HepG2 (cell line): ENCODE measurements at regions not wholly inside any gene's neighbourhood (a gene's known extent, or its start where the extent isn't known, plus 50 kb on each side); places are given as distances from the start of the nearest gene placed in this dataset.

Experiments
- AFF4 ChIP-seq: sonication (generic); formaldehyde crosslinking; IDR thresholded peaks from 2 replicates; pipeline ENCODE4 v1.4.0; 2020; ENCODE audit warnings: missing genetic modification reagents
- ARNT2 ChIP-seq: sonication (generic); formaldehyde crosslinking; IDR thresholded peaks from 2 replicates; pipeline ENCODE4 v1.8.0; 2022; ENCODE audit warnings: mild to moderate bottlenecking, low read depth, missing genetic modification reagents, moderate library complexity
- CC2D1A ChIP-seq: sonication (generic); formaldehyde crosslinking; IDR thresholded peaks from 2 replicates; pipeline ENCODE4 v1.8.1; 2023; ENCODE audit warnings: mild to moderate bottlenecking, missing genetic modification reagents
- DMAP1 ChIP-seq: IDR thresholded peaks from 2 replicates; pipeline ENCODE4 v1.6.1; 2016
- HNF4A ChIP-seq: sonication (generic); formaldehyde crosslinking; IDR thresholded peaks from 2 replicates; pipeline ENCODE4 v1.4.0; 2020; ENCODE audit warnings: missing genetic modification reagents
- KIAA2018 ChIP-seq: sonication (generic); formaldehyde crosslinking; IDR thresholded peaks from 2 replicates; pipeline ENCODE4 v1.5.0; 2020; ENCODE audit warnings: mild to moderate bottlenecking, missing genetic modification reagents, borderline replicate concordance
- KLF6 ChIP-seq: IDR thresholded peaks from 2 replicates; pipeline ENCODE4 v1.8.0; 2016; ENCODE audit warnings: missing biosample characterization, missing genetic modification reagents
- MIXL1 ChIP-seq: IDR thresholded peaks from 2 replicates; pipeline ENCODE4 v1.6.1; 2016
- MTA1 ChIP-seq: sonication (generic); formaldehyde crosslinking; IDR thresholded peaks from 2 replicates; pipeline ENCODE4 v1.4.0; 2020; ENCODE audit warnings: missing genetic modification reagents, mild to moderate bottlenecking, borderline replicate concordance
- NCOR1 ChIP-seq: fragments of 200-600 bp; sonication (generic); IDR thresholded peaks from 2 replicates; pipeline ENCODE4 v1.7.0; 2017; ENCODE audit warnings: antibody characterized with exemption, low read length, borderline replicate concordance
- PHF5A ChIP-seq: IDR thresholded peaks from one replicate; pipeline ENCODE4 v1.6.1; 2018; ENCODE audit warnings: low read depth, missing genetic modification reagents; ENCODE audit not compliant: unreplicated experiment
- TFAP4 ChIP-seq: sonication (generic); IDR thresholded peaks from 2 replicates; pipeline ENCODE4 v1.6.1; 2016; ENCODE audit warnings: low read depth, borderline replicate concordance
- ZC3H4 ChIP-seq: sonication (generic); formaldehyde crosslinking; IDR thresholded peaks from 2 replicates; pipeline ENCODE4 v1.4.0; 2020; ENCODE audit warnings: missing genetic modification reagents, borderline replicate concordance
- ZNF580 ChIP-seq: IDR thresholded peaks from 2 replicates; pipeline ENCODE4 v1.6.1; 2016; ENCODE audit warnings: low read depth, borderline replicate concordance
- ZNF644 ChIP-seq: IDR thresholded peaks from 2 replicates; pipeline ENCODE4 v1.6.1; 2016; ENCODE audit warnings: low read depth
- ZNF768 ChIP-seq: sonication (generic); formaldehyde crosslinking; IDR thresholded peaks from 2 replicates; pipeline ENCODE4 v1.4.0; 2020; ENCODE audit warnings: missing genetic modification reagents
- ZSCAN30 ChIP-seq: sonication (generic); formaldehyde crosslinking; IDR thresholded peaks from 2 replicates; pipeline ENCODE4 v1.5.0; 2020; ENCODE audit warnings: mild to moderate bottlenecking, missing genetic modification reagents

- TF ChIP-seq AFF4 (CRISPR knock-in tag) (peak; percentile 100), ZNF768 (CRISPR knock-in tag) (peak; percentile 88), HNF4A (CRISPR knock-in tag) (peak; percentile 35), ZSCAN30 (peak; percentile 91; the same call in 1 of the 2 replicates), ZNF580 (peak; percentile 79; the same call in 1 of the 2 replicates), KIAA2018 (CRISPR knock-in tag) (no peak), CC2D1A (CRISPR knock-in tag) (no peak), TFAP4 (0 out of 2 replicates have a peak, but pooled peaks have one; percentile 10), MIXL1 (CRISPR knock-in tag) (peak; percentile 43; the same call in 1 of the 2 replicates), ZNF644 (CRISPR knock-in tag) (peak; percentile 78; the same call in 1 of the 2 replicates), KLF6 (CRISPR knock-in tag) (peak; percentile 68), ARNT2 (peak; percentile 84; the same call in 1 of the 2 replicates), NCOR1 (no peak; the same call in 1 of the 2 replicates), PHF5A (CRISPR knock-in tag) (no peak), DMAP1 (CRISPR knock-in tag) (peak; percentile 51; the same call in 1 of the 2 replicates), ZC3H4 (CRISPR knock-in tag) (peak; percentile 97), MTA1 (CRISPR knock-in tag) (peak; percentile 68)
Measured at GRCh38 chr6:26196846-26197635, 109.8 kb downstream of the HFE start (continued).
